Gastroesophageal sphincter (tissue), 4 donors: ENCODE measurements at regions not wholly inside any gene's neighbourhood (a gene's known extent, or its start where the extent isn't known, plus 50 kb on each side); places are given as distances from the start of the nearest gene placed in this dataset.

ENCODE experiments used
- ATAC-seq: fragments of 150-250 bp; one replicate; pipeline ENCODE4 v1.9.1; 2016; ENCODE audit warnings: mild to moderate bottlenecking, moderate library complexity
- H3K27ac ChIP-seq, 4 donors: fragments of 200-600 bp; sonication (generic) in 3 of 4; 1 replicate in 3 of 4; 2 replicates in 1 of 4; pipeline ENCODE4 v1.5.1; 2016 to 2019
- H3K27me3 ChIP-seq: fragments of 200-600 bp; sonication (generic); one replicate; pipeline ENCODE4 v1.5.1; 2019
- H3K36me3 ChIP-seq, 2 donors: fragments of 200-600 bp; sonication (generic); one replicate each; pipeline ENCODE4 v1.5.1; 2019; ENCODE audit warnings: control low read depth in 1 of 2
- H3K4me1 ChIP-seq, 3 donors: fragments of 200-600 bp; sonication (generic); 1 replicate in 2 of 3; 2 replicates in 1 of 3; pipeline ENCODE4 v1.5.1; 2016 to 2019; ENCODE audit warnings: control low read depth in 2 of 3
- H3K4me3 ChIP-seq, 2 donors: fragments of 200-600 bp; sonication (generic); one replicate each; pipeline ENCODE4 v1.5.1; 2019; ENCODE audit warnings: mild to moderate bottlenecking in 1 of 2, moderate library complexity in 1 of 2
- H3K9me3 ChIP-seq, 3 donors: fragments of 200-600 bp; sonication (generic); one replicate each; pipeline ENCODE4 v1.5.1; 2017 to 2019; ENCODE audit warnings: control low read depth in 2 of 3
- CTCF ChIP-seq, 4 experiments: fragments of 200-600 bp in 2 of 4; fragments of 450-650 bp in 2 of 4; sonication (generic) in 1 of 4; IDR thresholded peaks; one replicate each; pipeline ENCODE4 v1.5.1; 2017 to 2019; ENCODE audit warnings: antibody characterized with exemption in 4 of 4, mild to moderate bottlenecking in 2 of 4, moderate library complexity in 2 of 4
- EP300 ChIP-seq: sonication (generic); formaldehyde crosslinking; IDR thresholded peaks from one replicate; pipeline ENCODE4 v1.6.1; 2017; ENCODE audit warnings: antibody characterized with exemption, mild to moderate bottlenecking
- POLR2A ChIP-seq, 2 donors: fragments of 450-650 bp; IDR thresholded peaks; one replicate each; pipeline ENCODE4 v1.6.1; 2017; ENCODE audit warnings: antibody characterized with exemption in 2 of 2, mild to moderate bottlenecking in 2 of 2, moderate library complexity in 1 of 2
- POLR2AphosphoS5 ChIP-seq: sonication (generic); formaldehyde crosslinking; IDR thresholded peaks from one replicate; pipeline ENCODE4 v1.6.1; 2017; ENCODE audit warnings: antibody characterized with exemption
- WGBS, 2 donors: methylation state at CpG; one replicate each; pipeline ENCODE4 v1.1.5; 2018; ENCODE audit warnings: low coverage in 1 of 2; 5-methylcytosine and 5-hydroxymethylcytosine counted together

- WGBS, 2 donors = 58 to 85% methylated on average over 5 to 12 of the region's 22 CpGs
- no peaks in the 10 kb centered on the region for H3K36me3 ChIP-seq
- ATAC-seq = no peak
- no peak overlapping the region for H3K27ac ChIP-seq
- TF ChIP-seq POLR2A (IDR thresholded peaks at IDR 0.05) = no peak
- H3K27me3 ChIP-seq = peaks cover 74% of the 10 kb centered on the region
- no peaks in the 10 kb centered on the region for H3K4me1 ChIP-seq
- no peak overlapping the region for H3K4me3 ChIP-seq
- peaks cover 0 to 11% (median 0%) of the 10 kb centered on the region in 3 donors for H3K9me3 ChIP-seq
Observed at GRCh38 chr22:48886604-48887393, 940.9 kb downstream of the BRD1 start.

DNA sequence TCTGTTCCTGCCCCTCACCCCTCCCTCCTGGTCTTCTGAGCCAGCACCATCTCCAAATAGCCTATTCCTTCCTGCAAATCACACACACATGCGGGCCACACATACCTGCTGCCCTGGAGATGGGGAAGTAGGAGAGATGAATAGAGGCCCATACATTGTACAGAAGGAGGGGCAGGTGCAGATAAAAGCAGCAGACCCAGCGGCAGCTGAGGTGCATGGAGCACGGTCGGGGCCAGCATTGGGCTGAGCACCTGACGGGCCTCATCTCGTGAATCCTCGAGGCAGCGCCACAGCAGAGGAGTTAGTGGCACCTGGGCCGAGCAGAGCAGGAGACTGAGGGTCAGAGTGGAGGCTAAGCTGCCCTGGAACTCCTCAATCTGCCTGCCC, 941.8 kb downstream of the BRD1 start:
- Histone ChIP-seq H3K27me3 (peaks cover 71% of the 10 kb centered on the region), H3K4me3 (no peak overlapping the region), H3K27ac (no peak overlapping the region), H3K9me3 (peaks cover 0 to 2% (median 0%) of the 10 kb centered on the region in 3 donors), H3K36me3 (no peaks in the 10 kb centered on the region), H3K4me1 (no peaks in the 10 kb centered on the region)
- no CpG with 5 or more reads among the region's 9 CpGs for WGBS, 2 donors
- TF ChIP-seq CTCF (IDR thresholded peaks at IDR 0.05) (no peak), EP300 (no peak), POLR2AphosphoS5 (no peak), POLR2A (IDR thresholded peaks at IDR 0.05) (no peak)
- ATAC-seq = no peak

- ATAC-seq = no peak
- WGBS, 2 donors = 49% methylated on average over 3 of the region's 18 CpGs; no CpG with 5 or more reads in 1 of the 2 donors
- peaks cover 68% of the 10 kb centered on the region for H3K27me3 ChIP-seq
- H3K4me1 ChIP-seq = no peaks in the 10 kb centered on the region
- H3K4me3 ChIP-seq = no peak overlapping the region
- TF ChIP-seq POLR2AphosphoS5 = no peak
- H3K9me3 ChIP-seq = no peaks in the 10 kb centered on the region
- no peak overlapping the region for H3K27ac ChIP-seq
- no peaks in the 10 kb centered on the region for H3K36me3 ChIP-seq
Observed at GRCh38 chr22:48885271-48885918, 942.3 kb downstream of the BRD1 start.

GRCh38 chr22:48884786-48885185, 942.9 kb downstream of the BRD1 start:
- 100% methylated on average over 2 of the region's 16 CpGs; no CpG with 5 or more reads in 1 of the 2 donors for WGBS, 2 donors

DNA sequence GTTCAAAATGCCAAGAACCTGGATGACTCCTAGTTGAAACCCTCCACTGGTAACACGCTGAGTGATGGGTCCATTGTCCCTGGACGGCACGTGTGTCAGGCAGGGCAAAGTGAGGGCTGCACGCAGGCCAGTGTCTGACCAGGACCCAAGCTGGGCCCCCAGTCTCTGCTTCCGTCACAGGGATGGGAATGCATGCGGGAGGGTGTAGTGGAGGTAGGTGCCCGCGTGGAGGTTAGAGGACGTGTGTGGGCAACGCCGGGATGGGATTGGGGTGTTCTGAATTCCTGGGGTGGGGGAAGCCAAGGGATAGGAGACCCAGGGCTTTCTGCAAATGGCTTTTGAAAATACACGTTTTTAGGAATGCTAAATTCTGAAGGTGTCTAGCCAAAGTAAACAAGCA, 943.3 kb downstream of the BRD1 start:
- no peak for ATAC-seq
- Histone ChIP-seq H3K27me3 (peaks cover 57% of the 10 kb centered on the region), H3K36me3 (no peaks in the 10 kb centered on the region), H3K4me3 (no peak overlapping the region), H3K27ac (no peak overlapping the region), H3K4me1 (no peaks in the 10 kb centered on the region), H3K9me3 (no peaks in the 10 kb centered on the region)
- TF ChIP-seq CTCF (IDR thresholded peaks at IDR 0.05) = no peak
- no peak for TF ChIP-seq EP300
- TF ChIP-seq POLR2AphosphoS5 = no peak
- TF ChIP-seq POLR2A (IDR thresholded peaks at IDR 0.05) = no peak
- 49 to 69% methylated on average over 4 to 9 of the region's 12 CpGs for WGBS, 2 donors

More at GRCh38 chr22:48884786-48885185, 942.9 kb downstream of the BRD1 start:
- H3K36me3 ChIP-seq = no peaks in the 10 kb centered on the region
- H3K4me1 ChIP-seq = no peaks in the 10 kb centered on the region
- H3K27me3 ChIP-seq = peaks cover 62% of the 10 kb centered on the region
- no peaks in the 10 kb centered on the region for H3K9me3 ChIP-seq
- H3K27ac ChIP-seq = no peak overlapping the region
- no peak overlapping the region for H3K4me3 ChIP-seq
- TF ChIP-seq POLR2AphosphoS5 = no peak
- no peak for ATAC-seq

DNA sequence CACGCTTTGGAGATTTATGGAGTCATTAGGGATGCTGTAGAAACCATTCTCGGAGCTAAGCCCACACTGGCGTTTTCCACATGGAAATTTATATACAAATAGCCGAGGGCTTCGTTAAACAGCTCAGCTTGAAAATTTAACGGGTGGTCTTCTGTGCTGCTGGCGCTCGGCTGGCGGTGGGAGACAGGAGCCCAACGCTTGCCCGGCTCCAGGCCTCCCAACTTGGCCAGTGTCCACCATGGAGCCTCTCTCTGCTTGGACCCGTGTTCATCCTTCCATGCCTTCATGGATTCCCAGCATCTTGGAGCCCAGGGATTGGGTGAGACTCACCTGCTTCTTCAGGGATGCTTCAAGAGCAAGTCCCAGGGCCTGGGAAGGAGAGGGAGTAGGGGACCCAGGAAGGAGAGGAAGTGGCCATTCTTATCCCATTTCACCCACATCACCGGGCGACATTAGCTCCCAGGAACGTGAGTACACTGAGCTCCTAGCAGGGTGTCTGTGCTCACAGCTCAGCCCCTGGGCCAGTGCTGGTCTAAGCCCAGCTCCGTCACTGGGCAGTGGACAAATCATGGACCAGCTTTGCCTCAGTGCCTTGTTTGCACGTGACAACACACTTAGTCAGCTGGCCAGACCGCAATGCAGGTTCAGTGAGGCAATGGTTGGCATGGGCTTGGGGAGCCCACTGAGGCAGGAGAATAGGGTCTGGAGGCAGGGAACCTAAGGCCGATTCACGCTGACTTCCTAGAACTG, 944.3 kb downstream of the BRD1 start:
- no peak for ATAC-seq

More for the DNA sequence above, 944.3 kb downstream of the BRD1 start:
- Histone ChIP-seq H3K4me3 (no peak overlapping the region), H3K9me3 (no peaks in the 10 kb centered on the region), H3K27me3 (peaks cover 54% of the 10 kb centered on the region), H3K4me1 (no peaks in the 10 kb centered on the region), H3K27ac (no peak overlapping the region), H3K36me3 (no peaks in the 10 kb centered on the region)
- TF ChIP-seq POLR2AphosphoS5 (no peak), EP300 (no peak)
- 62 to 82% methylated on average over 6 to 9 of the region's 20 CpGs for WGBS, 2 donors
